HEK293 (cell line): ENCODE measurements at regions not wholly inside any gene's neighbourhood (a gene's known extent, or its start where the extent isn't known, plus 50 kb on each side); places are given as distances from the start of the nearest gene placed in this dataset.

Experiments
- CTCF ChIA-PET: fragments of 350-600 bp; formaldehyde crosslinking; extraction: SDS; loops from one replicate; lab custom pipeline; 2021; ENCODE audit warnings: antibody characterized with exemption; lab: Yijun Ruan, JAX
- POLR2A ChIA-PET: fragments of 300-600 bp; formaldehyde crosslinking; extraction: SDS; loops from one replicate; lab custom pipeline; 2020; ENCODE audit warnings: antibody characterized with exemption, inconsistent platforms; lab: Yijun Ruan, JAX
- H3K27ac ChIP-seq: fragments of 200-500 bp; sonication (Bioruptor generic); 2 replicates; pipeline ENCODE4 v1.5.1; 2014; ENCODE audit warnings: low read depth, low read length, control low read depth, inconsistent platforms; ENCODE audit errors: extremely low read depth
- H3K36me3 ChIP-seq, 2 experiments: fragments of 200-500 bp in 1 of 2; sonication (Bioruptor generic) in 1 of 2; 1 replicate in 1 of 2; 2 replicates in 1 of 2; pipeline ENCODE4 v1.5.1; 2014 to 2017; ENCODE audit warnings: inconsistent platforms in 2 of 2, low read length in 2 of 2; ENCODE audit not compliant: control insufficient read depth in 2 of 2, insufficient read depth in 1 of 2
- H3K4me1 ChIP-seq: fragments of 200-500 bp; sonication (Bioruptor generic); 2 replicates; pipeline ENCODE4 v1.5.1; 2014; ENCODE audit warnings: mild to moderate bottlenecking, low read length, inconsistent platforms; ENCODE audit not compliant: control insufficient read depth, insufficient read depth
- H3K4me3 ChIP-seq: 2 replicates; pipeline ENCODE4 v1.5.1; 2011; ENCODE audit warnings: low read depth, mild to moderate bottlenecking, control low read depth, low read length, moderate library complexity
- H3K9me3 ChIP-seq: fragments of 200-500 bp; sonication (Bioruptor generic); 2 replicates; pipeline ENCODE4 v1.5.1; 2014; ENCODE audit warnings: low read depth, low read length, inconsistent platforms; ENCODE audit not compliant: control insufficient read depth, insufficient read depth
- CTCF ChIP-seq: fragments of 450-650 bp; formaldehyde crosslinking; IDR thresholded peaks from 2 replicates; pipeline ENCODE4 v1.5.1; 2016; ENCODE audit warnings: missing biosample characterization, missing genetic modification characterization
- HOXD13 ChIP-seq: sonication (generic); formaldehyde crosslinking; IDR thresholded peaks from 2 replicates; pipeline ENCODE4 v1.8.0; 2022; ENCODE audit warnings: missing genetic modification reagents, borderline replicate concordance
- MEIS1 ChIP-seq: sonication (generic); formaldehyde crosslinking; IDR thresholded peaks from 2 replicates; pipeline ENCODE4 v1.8.1; 2022; ENCODE audit warnings: missing genetic modification reagents, mild to moderate bottlenecking, borderline replicate concordance
- PRDM1 ChIP-seq: fragments of 450-650 bp; formaldehyde crosslinking; IDR thresholded peaks from 2 replicates; pipeline ENCODE4; 2016; ENCODE audit warnings: missing biosample characterization, missing genetic modification characterization
- ZBTB21 ChIP-seq: fragments of 450-650 bp; formaldehyde crosslinking; IDR thresholded peaks from 2 replicates; pipeline ENCODE4 v1.5.1; 2017; ENCODE audit warnings: missing biosample characterization, missing genetic modification characterization
- ZNF10 ChIP-seq: fragments of 450-650 bp; formaldehyde crosslinking; IDR thresholded peaks from 2 replicates; pipeline ENCODE4 v1.5.1; 2017; ENCODE audit warnings: missing biosample characterization, missing genetic modification characterization
- ZNF169 ChIP-seq: fragments of 450-650 bp; formaldehyde crosslinking; IDR thresholded peaks from 2 replicates; pipeline ENCODE4 v1.5.1; 2016; ENCODE audit warnings: missing biosample characterization, missing genetic modification characterization
- ZNF274 ChIP-seq, 2 experiments: fragments of 200-500 bp in 1 of 2; fragments of 450-650 bp in 1 of 2; sonication (Bioruptor generic) in 1 of 2; formaldehyde crosslinking in 1 of 2; IDR thresholded peaks; 2 replicates each; pipeline versions ENCODE4 v1.5.1 to v1.6.1; 2014 to 2016; ENCODE audit warnings: borderline replicate concordance in 1 of 2, inconsistent platforms in 1 of 2, low read length in 1 of 2, missing biosample characterization in 1 of 2, missing genetic modification characterization in 1 of 2
- ZNF37A ChIP-seq: fragments of 450-650 bp; IDR thresholded peaks from 2 replicates; pipeline ENCODE4 v1.5.1; 2018; ENCODE audit warnings: missing biosample characterization, missing genetic modification characterization
- ZNF660 ChIP-seq: fragments of 450-650 bp; IDR thresholded peaks from 2 replicates; pipeline ENCODE4 v1.5.1; 2018; ENCODE audit warnings: missing biosample characterization, mild to moderate bottlenecking, missing genetic modification characterization
- ZNF843 ChIP-seq: fragments of 450-650 bp; formaldehyde crosslinking; IDR thresholded peaks from 2 replicates; pipeline ENCODE4 v1.5.1; 2016; ENCODE audit warnings: missing biosample characterization, missing genetic modification characterization
- TF ChIP-seq, protein P1 (sequence below): fragments of 450-650 bp; formaldehyde crosslinking; IDR thresholded peaks from 2 replicates; pipeline ENCODE4 v1.5.1; 2016; ENCODE audit warnings: missing biosample characterization, missing genetic modification characterization
- TF ChIP-seq, protein P2 (sequence below): fragments of 450-650 bp; IDR thresholded peaks from 2 replicates; pipeline ENCODE4 v1.5.1; 2018; ENCODE audit warnings: missing biosample characterization, missing genetic modification characterization

DNA sequence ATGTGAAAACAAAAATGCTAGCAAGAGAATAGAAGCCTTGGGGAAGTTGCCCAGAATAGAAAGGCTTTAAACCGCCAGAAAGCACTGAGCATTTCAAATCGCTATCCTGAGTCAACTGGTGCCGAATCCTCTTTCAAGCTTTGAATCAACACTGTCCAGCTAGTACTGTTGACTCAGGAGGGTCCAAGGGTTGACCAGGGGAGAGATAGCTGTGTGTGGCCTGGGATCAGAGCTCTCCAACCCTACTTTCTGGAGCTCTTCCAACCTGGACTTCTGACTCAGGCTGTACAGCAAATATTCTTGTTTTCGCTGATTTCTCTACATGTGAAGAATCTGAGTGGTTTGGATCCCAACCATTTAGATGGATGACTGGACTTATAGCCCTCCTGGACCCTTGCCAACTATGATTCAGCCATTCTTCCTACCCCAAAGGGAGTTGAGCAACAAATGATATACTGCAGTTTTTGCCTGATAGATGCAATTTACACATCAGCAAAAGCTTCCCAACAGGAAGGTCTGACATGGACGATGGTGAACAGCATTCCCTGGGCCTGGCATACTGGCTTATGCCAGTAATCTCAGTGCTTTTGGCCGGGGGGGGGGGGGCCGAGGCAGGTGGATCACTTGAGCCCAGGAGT lies 154.0 kb upstream of the SDK2 start:
- no peaks in the 10 kb centered on the region for H3K36me3 ChIP-seq
- POLR2A ChIA-PET: interaction anchor here (0.8 kb wide), 1 partner anchor 27 kb away, joined by 3 read pairs; no protein-coding TSS in a partner anchor
- H3K4me1 ChIP-seq: 0 out of 2 replicates have a peak, but pooled peaks cover 2% of the 10 kb centered on the region
- TF ChIP-seq, protein P1, sequence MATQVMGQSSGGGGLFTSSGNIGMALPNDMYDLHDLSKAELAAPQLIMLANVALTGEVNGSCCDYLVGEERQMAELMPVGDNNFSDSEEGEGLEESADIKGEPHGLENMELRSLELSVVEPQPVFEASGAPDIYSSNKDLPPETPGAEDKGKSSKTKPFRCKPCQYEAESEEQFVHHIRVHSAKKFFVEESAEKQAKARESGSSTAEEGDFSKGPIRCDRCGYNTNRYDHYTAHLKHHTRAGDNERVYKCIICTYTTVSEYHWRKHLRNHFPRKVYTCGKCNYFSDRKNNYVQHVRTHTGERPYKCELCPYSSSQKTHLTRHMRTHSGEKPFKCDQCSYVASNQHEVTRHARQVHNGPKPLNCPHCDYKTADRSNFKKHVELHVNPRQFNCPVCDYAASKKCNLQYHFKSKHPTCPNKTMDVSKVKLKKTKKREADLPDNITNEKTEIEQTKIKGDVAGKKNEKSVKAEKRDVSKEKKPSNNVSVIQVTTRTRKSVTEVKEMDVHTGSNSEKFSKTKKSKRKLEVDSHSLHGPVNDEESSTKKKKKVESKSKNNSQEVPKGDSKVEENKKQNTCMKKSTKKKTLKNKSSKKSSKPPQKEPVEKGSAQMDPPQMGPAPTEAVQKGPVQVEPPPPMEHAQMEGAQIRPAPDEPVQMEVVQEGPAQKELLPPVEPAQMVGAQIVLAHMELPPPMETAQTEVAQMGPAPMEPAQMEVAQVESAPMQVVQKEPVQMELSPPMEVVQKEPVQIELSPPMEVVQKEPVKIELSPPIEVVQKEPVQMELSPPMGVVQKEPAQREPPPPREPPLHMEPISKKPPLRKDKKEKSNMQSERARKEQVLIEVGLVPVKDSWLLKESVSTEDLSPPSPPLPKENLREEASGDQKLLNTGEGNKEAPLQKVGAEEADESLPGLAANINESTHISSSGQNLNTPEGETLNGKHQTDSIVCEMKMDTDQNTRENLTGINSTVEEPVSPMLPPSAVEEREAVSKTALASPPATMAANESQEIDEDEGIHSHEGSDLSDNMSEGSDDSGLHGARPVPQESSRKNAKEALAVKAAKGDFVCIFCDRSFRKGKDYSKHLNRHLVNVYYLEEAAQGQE: 0 out of 2 replicates have a peak, but pooled peaks have one; percentile 16
- no peak for TF ChIP-seq ZNF169 (tag by site-specific recombination)
- no peak for TF ChIP-seq CTCF (tag by site-specific recombination)
- no peak for TF ChIP-seq ZNF843 (tag by site-specific recombination)
- 0 out of 2 replicates have a peak, but pooled peaks have one; percentile 11 for TF ChIP-seq PRDM1
- peak; percentile 47; the same call in 1 of the 2 replicates for TF ChIP-seq ZNF660 (tag by site-specific recombination)
- TF ChIP-seq, all 188 proteins: peak for 3
- Histone ChIP-seq H3K27ac (0 out of 2 replicates have a peak overlapping the region, but pooled peaks have one; percentile 24), H3K4me3 (no peak overlapping the region), H3K9me3 (no peaks in the 10 kb centered on the region)
- CTCF ChIA-PET: interaction anchor here (1.0 kb wide), 1 partner anchor 201 kb away, joined by 4 read pairs; no protein-coding TSS in a partner anchor

GRCh38 chr17:73799096-73799495 lies 154.9 kb upstream of the SDK2 start:
- ChIA-PET CTCF (no interaction called here), POLR2A (interaction anchor here (0.8 kb wide), 1 partner anchor 11 kb away, joined by 4 read pairs; no protein-coding TSS in a partner anchor)
- TF ChIP-seq ZNF274 (IDR thresholded peaks at IDR 0.05; ENCODE audit: low read length) (no peak), ZNF274 (tag by site-specific recombination; IDR thresholded peaks at IDR 0.05; ENCODE audit: borderline replicate concordance) (no peak), ZNF37A (no peak), MEIS1 (CRISPR knock-in tag) (no peak), ZBTB21 (tag by site-specific recombination) (no peak), HOXD13 (CRISPR knock-in tag) (no peak), ZNF10 (tag by site-specific recombination) (no peak)
- TF ChIP-seq, protein P2, sequence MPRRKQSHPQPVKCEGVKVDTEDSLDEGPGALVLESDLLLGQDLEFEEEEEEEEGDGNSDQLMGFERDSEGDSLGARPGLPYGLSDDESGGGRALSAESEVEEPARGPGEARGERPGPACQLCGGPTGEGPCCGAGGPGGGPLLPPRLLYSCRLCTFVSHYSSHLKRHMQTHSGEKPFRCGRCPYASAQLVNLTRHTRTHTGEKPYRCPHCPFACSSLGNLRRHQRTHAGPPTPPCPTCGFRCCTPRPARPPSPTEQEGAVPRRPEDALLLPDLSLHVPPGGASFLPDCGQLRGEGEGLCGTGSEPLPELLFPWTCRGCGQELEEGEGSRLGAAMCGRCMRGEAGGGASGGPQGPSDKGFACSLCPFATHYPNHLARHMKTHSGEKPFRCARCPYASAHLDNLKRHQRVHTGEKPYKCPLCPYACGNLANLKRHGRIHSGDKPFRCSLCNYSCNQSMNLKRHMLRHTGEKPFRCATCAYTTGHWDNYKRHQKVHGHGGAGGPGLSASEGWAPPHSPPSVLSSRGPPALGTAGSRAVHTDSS (tag by site-specific recombination): no peak

More at GRCh38 chr17:73799096-73799495, 154.9 kb upstream of the SDK2 start:
- Histone ChIP-seq H3K36me3 (no peaks in the 10 kb centered on the region), H3K4me3 (no peak overlapping the region), H3K9me3 (no peaks in the 10 kb centered on the region), H3K4me1 (0 out of 2 replicates have a peak, but pooled peaks cover 2% of the 10 kb centered on the region), H3K27ac (no peak overlapping the region)
